ENCODE measurements at regions not wholly inside any gene's neighbourhood (a gene's known extent, or its start where the extent isn't known, plus 50 kb on each side); places are given as distances from the start of the nearest gene placed in this dataset.

- ATAC-seq (ENCODE audit: insufficient read depth, low FRiP score) (no peak), DNase-seq (no peak)
- no peaks in the 10 kb centered on the region for H3K27me3 ChIP-seq (ENCODE audit: control insufficient read depth in 3 of 3, insufficient read depth in 3 of 3, low read length in 2 of 3)
- H3K4me1 ChIP-seq (ENCODE audit: control insufficient read depth in 5 of 5, insufficient read depth in 5 of 5, low read length in 5 of 5), result no peaks in the 10 kb centered on the region
- TF ChIP-seq, protein P1, sequence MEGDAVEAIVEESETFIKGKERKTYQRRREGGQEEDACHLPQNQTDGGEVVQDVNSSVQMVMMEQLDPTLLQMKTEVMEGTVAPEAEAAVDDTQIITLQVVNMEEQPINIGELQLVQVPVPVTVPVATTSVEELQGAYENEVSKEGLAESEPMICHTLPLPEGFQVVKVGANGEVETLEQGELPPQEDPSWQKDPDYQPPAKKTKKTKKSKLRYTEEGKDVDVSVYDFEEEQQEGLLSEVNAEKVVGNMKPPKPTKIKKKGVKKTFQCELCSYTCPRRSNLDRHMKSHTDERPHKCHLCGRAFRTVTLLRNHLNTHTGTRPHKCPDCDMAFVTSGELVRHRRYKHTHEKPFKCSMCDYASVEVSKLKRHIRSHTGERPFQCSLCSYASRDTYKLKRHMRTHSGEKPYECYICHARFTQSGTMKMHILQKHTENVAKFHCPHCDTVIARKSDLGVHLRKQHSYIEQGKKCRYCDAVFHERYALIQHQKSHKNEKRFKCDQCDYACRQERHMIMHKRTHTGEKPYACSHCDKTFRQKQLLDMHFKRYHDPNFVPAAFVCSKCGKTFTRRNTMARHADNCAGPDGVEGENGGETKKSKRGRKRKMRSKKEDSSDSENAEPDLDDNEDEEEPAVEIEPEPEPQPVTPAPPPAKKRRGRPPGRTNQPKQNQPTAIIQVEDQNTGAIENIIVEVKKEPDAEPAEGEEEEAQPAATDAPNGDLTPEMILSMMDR (IDR thresholded peaks at IDR 0.05; ENCODE audit: control extremely low read depth, extremely low read depth), result no peak
- H3K9me3 ChIP-seq (ENCODE audit: control insufficient read depth in 4 of 4, insufficient read depth in 3 of 4, low read length in 3 of 4), result no peaks in the 10 kb centered on the region
- WGBS, 2 donors, result 90 to 95% methylated on average over 9 of the region's 9 CpGs
- no peaks in the 10 kb centered on the region for H3K36me3 ChIP-seq (ENCODE audit: control insufficient read depth in 4 of 4, insufficient read depth in 4 of 4, low read length in 4 of 4)
- H3K9ac ChIP-seq (ENCODE audit: insufficient read depth in 1 of 2, low read length in 2 of 2), result no peak overlapping the region
- H3K4me3 ChIP-seq, result no peak overlapping the region
- no peak overlapping the region for H3K27ac ChIP-seq (ENCODE audit: low read depth in 1 of 2, low read length in 1 of 2)
Measured at GRCh38 chr13:24615911-24616472, 64.2 kb upstream of the ATP12A start.

GRCh38 chr13:24616514-24616913, 63.7 kb upstream of the ATP12A start:
- WGBS, 2 donors, result 95 to 97% methylated on average over 4 of the region's 4 CpGs
- Histone ChIP-seq H3K9ac (ENCODE audit: insufficient read depth in 1 of 2, low read length in 2 of 2) (no peak overlapping the region), H3K36me3 (ENCODE audit: control insufficient read depth in 4 of 4, insufficient read depth in 4 of 4, low read length in 4 of 4) (no peaks in the 10 kb centered on the region), H3K27me3 (ENCODE audit: control insufficient read depth in 3 of 3, insufficient read depth in 3 of 3, low read length in 2 of 3) (no peaks in the 10 kb centered on the region), H3K9me3 (ENCODE audit: control insufficient read depth in 4 of 4, insufficient read depth in 3 of 4, low read length in 3 of 4) (no peaks in the 10 kb centered on the region), H3K4me3 (no peak overlapping the region), H3K27ac (ENCODE audit: low read depth in 1 of 2, low read length in 1 of 2) (no peak overlapping the region), H3K4me1 (ENCODE audit: control insufficient read depth in 5 of 5, insufficient read depth in 5 of 5, low read length in 5 of 5) (no peaks in the 10 kb centered on the region)
- TF ChIP-seq, protein P1 (IDR thresholded peaks at IDR 0.05; ENCODE audit: control extremely low read depth, extremely low read depth), result no peak
- DNase-seq (no peak), ATAC-seq (ENCODE audit: insufficient read depth, low FRiP score) (no peak)

DNA sequence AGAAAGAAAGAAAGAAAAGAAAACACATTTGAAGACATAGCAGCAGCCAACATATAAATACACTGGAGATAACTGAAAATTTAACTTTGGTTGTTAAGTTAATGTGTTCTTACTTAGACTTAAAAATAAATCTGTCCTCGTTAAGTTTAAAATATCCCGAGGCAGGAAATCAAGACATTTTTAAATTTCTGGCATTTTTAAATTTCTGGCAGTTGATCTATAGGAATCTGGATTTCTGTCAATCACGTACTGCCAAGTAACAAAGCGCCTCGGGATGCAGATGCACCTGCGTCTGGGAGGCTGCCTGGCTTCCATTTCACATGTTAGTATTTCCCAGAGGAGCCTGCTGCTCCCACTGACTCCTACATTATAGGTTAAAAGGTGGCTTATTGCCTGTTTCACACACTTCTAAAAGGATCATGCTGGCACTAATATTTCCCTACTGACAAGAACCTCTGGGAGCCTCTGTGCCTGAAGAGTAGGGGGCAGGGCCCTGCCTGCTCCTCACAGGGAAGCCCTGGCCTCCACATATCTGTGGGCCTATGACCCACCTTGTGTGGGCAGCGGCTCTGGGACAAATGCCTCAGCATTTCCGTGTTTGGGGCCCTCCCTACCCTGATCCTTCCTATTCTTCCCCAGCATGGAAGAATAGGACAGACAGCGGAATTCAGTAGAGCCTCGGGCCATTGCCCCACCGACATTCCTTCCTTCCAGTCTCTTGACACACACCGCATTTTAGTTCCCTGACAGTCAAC, 62.8 kb upstream of the ATP12A start:
- no peak for ATAC-seq (ENCODE audit: insufficient read depth, low FRiP score)
- no peak for DNase-seq
- TF ChIP-seq, protein P1 (IDR thresholded peaks at IDR 0.05; ENCODE audit: control extremely low read depth, extremely low read depth), result no peak
- Histone ChIP-seq H3K9ac (ENCODE audit: insufficient read depth in 1 of 2, low read length in 2 of 2) (no peak overlapping the region), H3K4me1 (ENCODE audit: control insufficient read depth in 5 of 5, insufficient read depth in 5 of 5, low read length in 5 of 5) (no peaks in the 10 kb centered on the region), H3K4me3 (no peak overlapping the region), H3K27me3 (ENCODE audit: control insufficient read depth in 3 of 3, insufficient read depth in 3 of 3, low read length in 2 of 3) (no peaks in the 10 kb centered on the region), H3K36me3 (ENCODE audit: control insufficient read depth in 4 of 4, insufficient read depth in 4 of 4, low read length in 4 of 4) (no peaks in the 10 kb centered on the region), H3K9me3 (ENCODE audit: control insufficient read depth in 4 of 4, insufficient read depth in 3 of 4, low read length in 3 of 4) (no peaks in the 10 kb centered on the region), H3K27ac (ENCODE audit: low read depth in 1 of 2, low read length in 1 of 2) (no peak overlapping the region)
- WGBS, 2 donors, result 94% methylated on average over 12 of the region's 12 CpGs

All from lung (tissue), 11 donors.